SK-N-SH treated with all-trans-retinoic acid at 6 μM for 48 hours (cell line): ENCODE measurements at regions not wholly inside any gene's neighbourhood (a gene's known extent, or its start where the extent isn't known, plus 50 kb on each side); places are given as distances from the start of the nearest gene placed in this dataset.

Experiments
- ATAC-seq: fragments of 200-7000 bp; cut with Tn5 transposase; 3 replicates; pipeline ENCODE4 v1.9.1; 2020; ENCODE audit warnings: mild to moderate bottlenecking, moderate library complexity
- ARNTL ChIP-seq: fragments of 450-650 bp; formaldehyde crosslinking; IDR thresholded peaks from 2 replicates; pipeline ENCODE4 v1.5.0; 2020; ENCODE audit warnings: low read depth, mild to moderate bottlenecking, moderate library complexity, borderline replicate concordance
- BACH2 ChIP-seq: fragments of 250-450 bp; sonication (Bioruptor Pico); IDR thresholded peaks from 2 replicates; pipeline ENCODE4 v1.9.0; 2021; ENCODE audit warnings: mild to moderate bottlenecking, borderline replicate concordance
- CREB5 ChIP-seq: fragments of 250-450 bp; sonication (Bioruptor Pico); IDR thresholded peaks from 2 replicates; pipeline ENCODE4 v1.5.1; 2020; ENCODE audit warnings: low read depth, mild to moderate bottlenecking, moderate library complexity
- CSDC2 ChIP-seq: fragments of 250-450 bp; sonication (Bioruptor Pico); IDR thresholded peaks from 2 replicates; pipeline ENCODE4 v1.5.0; 2020; ENCODE audit warnings: mild to moderate bottlenecking, moderate library complexity
- CSRNP3 ChIP-seq: fragments of 250-450 bp; sonication (Bioruptor Pico); IDR thresholded peaks from 2 replicates; pipeline ENCODE4 v1.5.1; 2021; ENCODE audit warnings: mild to moderate bottlenecking, moderate library complexity
- GLIS3 ChIP-seq: fragments of 250-450 bp; sonication (Bioruptor Pico); IDR thresholded peaks from 2 replicates; pipeline ENCODE4 v1.5.0; 2020; ENCODE audit warnings: mild to moderate bottlenecking, moderate library complexity
- OSR1 ChIP-seq: fragments of 250-450 bp; sonication (Bioruptor Pico); IDR thresholded peaks from 2 replicates; pipeline ENCODE4 v1.8.0; 2022; ENCODE audit warnings: moderate library complexity, mild to moderate bottlenecking, inconsistent platforms
- PATZ1 ChIP-seq: fragments of 250-450 bp; sonication (Bioruptor Pico); IDR thresholded peaks from 2 replicates; pipeline ENCODE4 v1.8.0; 2020; ENCODE audit warnings: mild to moderate bottlenecking, moderate library complexity, borderline replicate concordance
- POU6F1 ChIP-seq: fragments of 250-450 bp; sonication (Bioruptor Pico); IDR thresholded peaks from 2 replicates; pipeline ENCODE4 v1.8.0; 2021; ENCODE audit warnings: low read depth, mild to moderate bottlenecking, moderate library complexity, borderline replicate concordance
- PPARA ChIP-seq: fragments of 250-450 bp; sonication (Bioruptor Pico); IDR thresholded peaks from 2 replicates; pipeline ENCODE4 v1.5.0; 2020; ENCODE audit warnings: mild to moderate bottlenecking, borderline replicate concordance
- RARB ChIP-seq: fragments of 250-450 bp; sonication (Bioruptor Pico); IDR thresholded peaks from 2 replicates; pipeline ENCODE4 v1.8.0; 2021; ENCODE audit warnings: mild to moderate bottlenecking, moderate library complexity
- SNAI2 ChIP-seq: fragments of 250-450 bp; sonication (Bioruptor Pico); IDR thresholded peaks from 2 replicates; pipeline ENCODE4 v1.5.0; 2020; ENCODE audit warnings: mild to moderate bottlenecking, moderate library complexity
- TCF4 ChIP-seq: fragments of 250-450 bp; sonication (Bioruptor Pico); IDR thresholded peaks from 2 replicates; pipeline ENCODE4 v1.8.0; 2021; ENCODE audit warnings: mild to moderate bottlenecking, moderate library complexity, borderline replicate concordance
- TOX ChIP-seq: fragments of 250-450 bp; sonication (Bioruptor Pico); IDR thresholded peaks from 2 replicates; pipeline ENCODE4 v1.8.0; 2021; ENCODE audit warnings: mild to moderate bottlenecking, moderate library complexity, borderline replicate concordance
- TSHZ2 ChIP-seq: fragments of 250-450 bp; sonication (Bioruptor Pico); IDR thresholded peaks from 2 replicates; pipeline ENCODE4 v1.5.0; 2020; ENCODE audit warnings: mild to moderate bottlenecking, moderate library complexity
- ZC3H10 ChIP-seq: fragments of 250-450 bp; sonication (Bioruptor Pico); IDR thresholded peaks from 2 replicates; pipeline ENCODE4 v1.5.1; 2021; ENCODE audit warnings: mild to moderate bottlenecking, moderate library complexity
- ZFP3 ChIP-seq: fragments of 250-450 bp; sonication (Bioruptor Pico); IDR thresholded peaks from 2 replicates; pipeline ENCODE4 v1.5.0; 2020; ENCODE audit warnings: mild to moderate bottlenecking, moderate library complexity
- ZFP30 ChIP-seq: fragments of 450-650 bp; formaldehyde crosslinking; IDR thresholded peaks from 2 replicates; pipeline ENCODE4 v1.5.0; 2022; ENCODE audit warnings: mild to moderate bottlenecking, moderate library complexity
- ZNF565 ChIP-seq: fragments of 450-650 bp; formaldehyde crosslinking; conservative IDR thresholded peaks from 2 replicates; pipeline ENCODE4 v1.5.0; 2020; ENCODE audit warnings: low read depth, mild to moderate bottlenecking, moderate library complexity
- ZNF70 ChIP-seq: fragments of 450-650 bp; formaldehyde crosslinking; IDR thresholded peaks from 2 replicates; pipeline ENCODE4 v1.5.0; 2020; ENCODE audit warnings: mild to moderate bottlenecking, moderate library complexity
- ZNF8 ChIP-seq: fragments of 450-650 bp; formaldehyde crosslinking; IDR thresholded peaks from 2 replicates; pipeline ENCODE4 v1.5.0; 2020; ENCODE audit warnings: mild to moderate bottlenecking, moderate library complexity

- TF ChIP-seq OSR1 (no peak), BACH2 (CRISPR knock-in tag) (no peak), CSRNP3 (no peak), TCF4 (CRISPR knock-in tag) (no peak), POU6F1 (CRISPR knock-in tag) (no peak), ZFP30 (CRISPR knock-in tag) (no peak), ZC3H10 (no peak), ZNF70 (CRISPR knock-in tag) (no peak), PPARA (no peak), TOX (no peak), ZNF8 (CRISPR knock-in tag) (no peak), PATZ1 (CRISPR knock-in tag) (no peak), ZFP3 (no peak), CREB5 (CRISPR knock-in tag) (no peak), GLIS3 (no peak), ARNTL (no peak), CSDC2 (CRISPR knock-in tag) (no peak), ZNF565 (CRISPR knock-in tag) (no peak), SNAI2 (CRISPR knock-in tag) (no peak)
- ATAC-seq, result no peak
These were observed 162.6 kb downstream of the PRKX start for GRCh38 chrX:3550871-3551270.

- TF ChIP-seq TSHZ2 (CRISPR knock-in tag), result no peak
- TF ChIP-seq CSRNP3, result no peak
- no peak for TF ChIP-seq ZNF70 (CRISPR knock-in tag)
- no peak for TF ChIP-seq ZNF8 (CRISPR knock-in tag)
- TF ChIP-seq SNAI2 (CRISPR knock-in tag), result no peak
- TF ChIP-seq RARB (CRISPR knock-in tag), result no peak
- TF ChIP-seq TCF4 (CRISPR knock-in tag), result no peak
- TF ChIP-seq, all 23 proteins: peak for 0
- ATAC-seq, result no peak
These were observed 163.2 kb downstream of the PRKX start for GRCh38 chrX:3550160-3550751.
